H9 (cell line): ENCODE measurements at regions not wholly inside any gene's neighbourhood (a gene's known extent, or its start where the extent isn't known, plus 50 kb on each side); places are given as distances from the start of the nearest gene placed in this dataset.

ENCODE experiments used
- DNase-seq: peaks from one replicate; pipeline ENCODE4 v3.0.0-alpha.2; 2017
- H2AFZ ChIP-seq: one replicate; pipeline ENCODE4 v1.6.1; 2013; ENCODE audit warnings: mild to moderate bottlenecking, low read length, control low read depth, moderate library complexity
- H2AK5ac ChIP-seq: 2 replicates; pipeline ENCODE4 v1.6.1; 2013; ENCODE audit warnings: low read length, control low read depth, mixed read lengths; ENCODE audit not compliant: insufficient read length
- H2BK120ac ChIP-seq: one replicate; pipeline ENCODE4 v1.6.1; 2013; ENCODE audit warnings: low read depth, mild to moderate bottlenecking, low read length, control low read depth, inconsistent platforms; ENCODE audit not compliant: poor library complexity, severe bottlenecking
- H2BK12ac ChIP-seq: 2 replicates; pipeline ENCODE4 v1.6.1; 2013; ENCODE audit warnings: low read length, control low read depth, mixed read lengths, low read depth; ENCODE audit not compliant: insufficient read length
- H2BK15ac ChIP-seq: 2 replicates; pipeline ENCODE4 v1.6.1; 2013; ENCODE audit warnings: low read depth, low read length, control low read depth
- H2BK20ac ChIP-seq: one replicate; pipeline ENCODE4 v1.6.1; 2013; ENCODE audit warnings: low read depth, mild to moderate bottlenecking, low read length, control low read depth, inconsistent platforms; ENCODE audit not compliant: poor library complexity, severe bottlenecking
- H2BK5ac ChIP-seq: 2 replicates; pipeline ENCODE4 v1.6.1; 2013; ENCODE audit warnings: low read length, control low read depth, mixed read lengths; ENCODE audit not compliant: insufficient read length
- H3K14ac ChIP-seq: 2 replicates; pipeline ENCODE4 v1.6.1; 2013; ENCODE audit warnings: low read length, control low read depth; ENCODE audit not compliant: insufficient read depth
- H3K18ac ChIP-seq: 2 replicates; pipeline ENCODE4 v1.6.1; 2013; ENCODE audit warnings: low read depth, mild to moderate bottlenecking, mixed read lengths, low read length, control low read depth; ENCODE audit not compliant: insufficient read length
- H3K23ac ChIP-seq: 2 replicates; pipeline ENCODE4 v1.6.1; 2013; ENCODE audit warnings: low read length, control low read depth, mixed read lengths, low read depth; ENCODE audit not compliant: insufficient read length
- H3K23me2 ChIP-seq: 2 replicates; pipeline ENCODE4 v1.6.1; 2013; ENCODE audit warnings: low read depth, mild to moderate bottlenecking, mixed read lengths, low read length, control low read depth; ENCODE audit not compliant: insufficient read length, poor library complexity, severe bottlenecking
- H3K27ac ChIP-seq: 2 replicates; pipeline ENCODE4 v1.5.1; 2013; ENCODE audit warnings: low read length, control low read depth, mixed read lengths, low read depth; ENCODE audit not compliant: insufficient read length
- H3K27me3 ChIP-seq: 2 replicates; pipeline ENCODE4 v1.6.1; 2013; ENCODE audit warnings: low read length, control low read depth, inconsistent platforms; ENCODE audit not compliant: insufficient read depth
- H3K4ac ChIP-seq: 2 replicates; pipeline ENCODE4 v1.6.1; 2013; ENCODE audit warnings: low read depth, mild to moderate bottlenecking, control low read depth, inconsistent platforms, low read length, moderate library complexity
- H3K4me1 ChIP-seq: 2 replicates; pipeline ENCODE4 v1.6.1; 2013; ENCODE audit warnings: low read length, control low read depth, inconsistent platforms; ENCODE audit not compliant: insufficient read depth
- H3K4me2 ChIP-seq: 2 replicates; pipeline ENCODE4 v1.6.1; 2013; ENCODE audit warnings: low read length, control low read depth, mixed read lengths; ENCODE audit not compliant: insufficient read length, insufficient read depth
- H3K56ac ChIP-seq: 2 replicates; pipeline ENCODE4 v1.6.1; 2013; ENCODE audit warnings: low read depth, mild to moderate bottlenecking, mixed read lengths, low read length, control low read depth; ENCODE audit not compliant: insufficient read length
- H3K79me1 ChIP-seq: 2 replicates; pipeline ENCODE4 v1.6.1; 2013; ENCODE audit warnings: low read depth, mild to moderate bottlenecking, moderate library complexity, low read length, control low read depth, inconsistent platforms; ENCODE audit not compliant: insufficient read depth, poor library complexity, severe bottlenecking
- H3K79me2 ChIP-seq: 2 replicates; pipeline ENCODE4 v1.6.1; 2013; ENCODE audit warnings: low read length, control low read depth, inconsistent platforms; ENCODE audit not compliant: insufficient read depth
- H3K9ac ChIP-seq: 2 replicates; pipeline ENCODE4 v1.6.1; 2013; ENCODE audit warnings: low read length, control low read depth, mixed read lengths; ENCODE audit not compliant: insufficient read length; ENCODE audit errors: extremely low read depth
- H3K9me3 ChIP-seq: one replicate; pipeline ENCODE4 v1.6.1; 2013; ENCODE audit warnings: low read depth, low read length, inconsistent platforms; ENCODE audit not compliant: control insufficient read depth
- H3T11ph ChIP-seq: one replicate; pipeline ENCODE4 v1.6.1; 2013; ENCODE audit warnings: mild to moderate bottlenecking, low read length, control low read depth, inconsistent platforms
- H4K20me1 ChIP-seq: one replicate; pipeline ENCODE4 v1.6.1; 2013; ENCODE audit not compliant: control insufficient read depth, insufficient read length, insufficient read depth
- H4K5ac ChIP-seq: 2 replicates; pipeline ENCODE4 v1.6.1; 2013; ENCODE audit warnings: low read depth, mild to moderate bottlenecking, mixed read lengths, low read length, control low read depth; ENCODE audit not compliant: insufficient read length
- H4K8ac ChIP-seq: replicated peaks from 2 replicates; pipeline ENCODE4 v1.6.1; 2013; ENCODE audit warnings: low read length, control low read depth, mixed read lengths, low read depth; ENCODE audit not compliant: insufficient read length
- H4K91ac ChIP-seq: 2 replicates; pipeline ENCODE4 v1.6.1; 2013; ENCODE audit warnings: low read depth, mild to moderate bottlenecking, moderate library complexity, mixed read lengths, low read length, control low read depth; ENCODE audit not compliant: insufficient read length
- H3K27ac Mint-ChIP-seq, 3 experiments: 2 replicates in 2 of 3; 3 replicates in 1 of 3; pipeline ENCODE4 v1.8.0; 2020 to 2021; ENCODE audit warnings: mixed read lengths in 3 of 3, mild to moderate bottlenecking in 1 of 3, moderate library complexity in 1 of 3
- H3K27me3 Mint-ChIP-seq: 2 replicates; pipeline ENCODE4 v1.8.0; 2021; ENCODE audit warnings: low read depth, mild to moderate bottlenecking, moderate library complexity, mixed read lengths
- H3K36me3 Mint-ChIP-seq, 3 experiments: 2 replicates in 2 of 3; 3 replicates in 1 of 3; pipeline ENCODE4 v1.8.0; 2020 to 2021; ENCODE audit warnings: low read depth in 3 of 3, mixed read lengths in 3 of 3; ENCODE audit not compliant: insufficient read depth in 1 of 3
- H3K4me1 Mint-ChIP-seq, 2 experiments: 2 replicates each; pipeline ENCODE4 v1.8.0; 2020; ENCODE audit warnings: mixed read lengths in 2 of 2
- H3K4me3 Mint-ChIP-seq, 2 experiments: 2 replicates in 1 of 2; 3 replicates in 1 of 2; pipeline ENCODE4 v1.8.0; 2020 to 2021; ENCODE audit warnings: mild to moderate bottlenecking in 2 of 2, mixed read lengths in 2 of 2, moderate library complexity in 1 of 2
- H3K9me3 Mint-ChIP-seq, 2 experiments: 2 replicates in 1 of 2; 3 replicates in 1 of 2; pipeline ENCODE4 v1.8.0; 2020; ENCODE audit warnings: mild to moderate bottlenecking in 2 of 2, mixed read lengths in 2 of 2, moderate library complexity in 1 of 2
- WGBS: extraction: QIAGEN DNeasy Blood & Tissue Kit; methylation state at CpG from one replicate; pipeline ENCODE4 v1.1.7; 2013; ENCODE audit warnings: missing lambda C conversion rate, low lambda C conversion rate, mixed read lengths; ENCODE audit not compliant: insufficient read length; ENCODE audit errors: extremely low coverage; 5-methylcytosine and 5-hydroxymethylcytosine counted together
- TF ChIP-seq, protein P1 (sequence below): fragments of 200-600 bp; sonication (generic); conservative IDR thresholded peaks from 3 replicates; pipeline ENCODE4 v1.8.0; 2021; ENCODE audit warnings: antibody characterized with exemption, mild to moderate bottlenecking

DNA sequence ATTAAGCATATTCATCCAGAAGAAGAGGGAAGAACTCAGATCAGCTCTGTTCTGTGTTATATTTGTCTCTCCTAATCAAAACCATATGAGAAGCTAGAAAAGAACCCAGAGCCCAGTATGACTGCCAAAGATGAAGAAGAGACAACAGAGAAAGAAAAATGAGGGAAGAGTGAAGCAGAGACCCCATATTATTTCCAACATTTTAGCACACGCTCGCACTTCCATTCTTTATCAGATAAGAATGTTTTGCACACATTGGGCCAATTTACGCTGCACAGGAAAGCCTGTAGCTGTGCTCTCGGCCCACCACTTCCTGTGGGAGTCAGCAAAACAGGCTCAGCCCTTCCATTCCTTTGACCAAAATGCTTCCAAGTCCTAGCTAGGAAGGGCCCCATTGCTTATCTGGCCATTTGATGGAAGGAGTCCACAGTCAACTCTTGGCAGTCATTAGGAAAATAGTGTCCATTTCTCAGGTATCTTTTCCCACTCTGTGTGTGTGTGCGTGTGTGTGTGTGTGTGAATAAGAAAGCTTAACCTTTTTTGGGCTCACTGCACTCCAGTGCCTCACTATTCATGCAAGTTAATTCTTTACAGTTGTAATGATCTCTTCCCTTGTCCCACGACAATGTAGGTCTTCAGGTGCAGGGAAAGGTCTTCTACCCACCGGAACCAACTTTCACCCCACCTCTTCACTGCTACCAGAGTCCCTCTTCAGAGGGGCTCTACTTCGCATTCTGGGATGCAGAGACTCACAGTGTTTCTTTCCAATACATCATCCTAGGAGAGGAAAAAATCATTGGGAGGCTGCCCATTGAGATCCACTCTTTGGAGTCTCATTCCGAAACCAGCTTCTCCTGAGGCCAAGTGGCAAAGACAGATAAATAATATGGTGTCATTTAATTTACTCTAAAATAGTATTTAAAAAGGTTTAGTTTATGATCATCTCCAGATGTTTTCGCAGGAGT lies 237.5 kb downstream of the COG6 start:
- H3K56ac ChIP-seq, result no peak overlapping the region
- no peak overlapping the region for H4K8ac ChIP-seq
- H2BK12ac ChIP-seq, result no peak overlapping the region
- H3K4me1 Mint-ChIP-seq, result no peaks in the 10 kb centered on the region
- no peak overlapping the region for H4K5ac ChIP-seq
- WGBS, result no CpG with 5 or more reads among the region's 10 CpGs
- H3K4ac ChIP-seq, result no peak overlapping the region
- no peaks in the 10 kb centered on the region for H3K27me3 Mint-ChIP-seq
- H2BK15ac ChIP-seq, result no peak overlapping the region
- no peaks in the 10 kb centered on the region for H3K9me3 Mint-ChIP-seq
- no peak overlapping the region for H2AFZ ChIP-seq
- no peak overlapping the region for H3K4me3 Mint-ChIP-seq
- no peak overlapping the region for H3K18ac ChIP-seq
- no peak overlapping the region for H2BK5ac ChIP-seq
- H3K27ac ChIP-seq, result no peak overlapping the region
- no peak overlapping the region for H3K27ac Mint-ChIP-seq
- no peaks in the 10 kb centered on the region for H4K20me1 ChIP-seq
- H3T11ph ChIP-seq, result no peak overlapping the region
- H4K91ac ChIP-seq, result no peak overlapping the region
- H3K14ac ChIP-seq, result no peak overlapping the region
- no peak overlapping the region for H2BK20ac ChIP-seq
- H3K4me2 ChIP-seq, result no peak overlapping the region
- H3K9me3 ChIP-seq, result no peaks in the 10 kb centered on the region
- TF ChIP-seq, protein P1, sequence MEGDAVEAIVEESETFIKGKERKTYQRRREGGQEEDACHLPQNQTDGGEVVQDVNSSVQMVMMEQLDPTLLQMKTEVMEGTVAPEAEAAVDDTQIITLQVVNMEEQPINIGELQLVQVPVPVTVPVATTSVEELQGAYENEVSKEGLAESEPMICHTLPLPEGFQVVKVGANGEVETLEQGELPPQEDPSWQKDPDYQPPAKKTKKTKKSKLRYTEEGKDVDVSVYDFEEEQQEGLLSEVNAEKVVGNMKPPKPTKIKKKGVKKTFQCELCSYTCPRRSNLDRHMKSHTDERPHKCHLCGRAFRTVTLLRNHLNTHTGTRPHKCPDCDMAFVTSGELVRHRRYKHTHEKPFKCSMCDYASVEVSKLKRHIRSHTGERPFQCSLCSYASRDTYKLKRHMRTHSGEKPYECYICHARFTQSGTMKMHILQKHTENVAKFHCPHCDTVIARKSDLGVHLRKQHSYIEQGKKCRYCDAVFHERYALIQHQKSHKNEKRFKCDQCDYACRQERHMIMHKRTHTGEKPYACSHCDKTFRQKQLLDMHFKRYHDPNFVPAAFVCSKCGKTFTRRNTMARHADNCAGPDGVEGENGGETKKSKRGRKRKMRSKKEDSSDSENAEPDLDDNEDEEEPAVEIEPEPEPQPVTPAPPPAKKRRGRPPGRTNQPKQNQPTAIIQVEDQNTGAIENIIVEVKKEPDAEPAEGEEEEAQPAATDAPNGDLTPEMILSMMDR, result no peak
- H3K36me3 Mint-ChIP-seq, result no peaks in the 10 kb centered on the region
- DNase-seq, result no peak
- no peak overlapping the region for H2BK120ac ChIP-seq
- no peaks in the 10 kb centered on the region for H3K23me2 ChIP-seq
- no peaks in the 10 kb centered on the region for H3K27me3 ChIP-seq
- H3K23ac ChIP-seq, result no peak overlapping the region
- H3K79me2 ChIP-seq, result no peaks in the 10 kb centered on the region
- no peak overlapping the region for H3K9ac ChIP-seq
- H3K4me1 ChIP-seq, result no peaks in the 10 kb centered on the region
- H3K79me1 ChIP-seq, result no peaks in the 10 kb centered on the region
- no peak overlapping the region for H2AK5ac ChIP-seq
